ENCODE measurements at regions not wholly inside any gene's neighbourhood (a gene's known extent, or its start where the extent isn't known, plus 50 kb on each side); places are given as distances from the start of the nearest gene placed in this dataset.

DNA sequence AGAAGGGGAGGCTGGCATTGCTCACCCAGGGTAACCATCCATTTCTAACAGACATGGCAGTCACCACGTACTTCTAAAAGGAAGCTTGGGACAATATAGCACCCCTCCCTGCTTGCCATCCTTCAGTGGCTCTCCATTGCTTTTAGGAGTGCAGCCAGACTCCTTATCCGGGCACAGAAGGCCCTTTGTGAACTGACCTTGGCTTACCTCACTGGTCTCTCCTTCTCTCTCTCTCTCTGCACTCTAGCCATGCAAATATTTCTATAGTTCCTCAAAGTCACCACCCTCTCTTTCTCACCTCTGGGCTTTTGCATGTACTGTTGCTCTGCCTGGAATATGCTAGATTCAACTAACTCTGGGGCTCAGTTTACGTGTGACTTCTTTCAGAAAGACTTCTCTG lies 301.1 kb downstream of the SHQ1 start:
- 95% methylated on average over 3 of the region's 3 CpGs; no CpG with 5 or more reads in 1 of the 2 experiments for WGBS, 2 experiments (ENCODE audit: extremely low coverage in 1 of 2, insufficient coverage in 1 of 2, insufficient read length in 1 of 2, insufficient replicate concordance in 2 of 2, low coverage in 1 of 2, low lambda C conversion rate in 2 of 2, missing lambda C conversion rate in 1 of 2)
- FAIRE-seq: no peak
- H4K91ac ChIP-seq (replicated peaks; ENCODE audit: insufficient read length, low read length): no peak overlapping the region
- H3K36me3 ChIP-seq (ENCODE audit: control insufficient read depth in 2 of 4, insufficient read depth in 4 of 4, low read length in 3 of 4): no peaks in the 10 kb centered on the region
- H2AK5ac ChIP-seq (ENCODE audit: low read depth, low read length): no peak overlapping the region
- no peaks in the 10 kb centered on the region for H3K9me3 ChIP-seq (ENCODE audit: insufficient read depth in 2 of 2, low read depth in 1 of 2, low read length in 1 of 2)
- no peak overlapping the region for H2BK5ac ChIP-seq (ENCODE audit: low read depth, low read length)
- H3K23me2 ChIP-seq (ENCODE audit: low read depth, low read length): no peaks in the 10 kb centered on the region; the same call in 1 of the 2 replicates
- no peak overlapping the region for H2BK120ac ChIP-seq (replicated peaks; ENCODE audit: low read depth, low read length)
- no peak overlapping the region for H3K56ac ChIP-seq (replicated peaks; ENCODE audit: insufficient read length, low read depth, low read length)
- H3K27me3 ChIP-seq (replicated peaks in 1 of 4; ENCODE audit: control insufficient read depth in 3 of 4, extremely low read depth in 1 of 4, insufficient read depth in 3 of 4, low read length in 3 of 4): no peaks in the 10 kb centered on the region
- H3K23ac ChIP-seq (ENCODE audit: insufficient read length): no peak overlapping the region
- H2BK20ac ChIP-seq (ENCODE audit: low read length): no peak overlapping the region
- no peaks in the 10 kb centered on the region for H4K20me1 ChIP-seq (replicated peaks in 1 of 2; ENCODE audit: control insufficient read depth in 1 of 2, insufficient read depth in 2 of 2, low read length in 2 of 2)
- no peak overlapping the region for H3K18ac ChIP-seq (ENCODE audit: extremely low read depth, low read length)
- H2BK12ac ChIP-seq (ENCODE audit: low read depth, low read length): no peak overlapping the region
- CTCF ChIA-PET (ENCODE audit: partially characterized antibody): interaction anchor here (1.9 kb wide), 1 partner anchor 119 kb away, joined by 6 read pairs; no protein-coding TSS in a partner anchor
- H3K4ac ChIP-seq (replicated peaks; ENCODE audit: insufficient read length, low read depth, low read length): no peak overlapping the region
- H3K4me2 ChIP-seq (ENCODE audit: insufficient read depth in 1 of 2, low read depth in 2 of 2, low read length in 2 of 2): no peak overlapping the region
- H3K9ac ChIP-seq (replicated peaks in 1 of 4; ENCODE audit: extremely low read depth in 1 of 4, low read depth in 3 of 4, low read length in 3 of 4): no peak overlapping the region
- H4K8ac ChIP-seq (ENCODE audit: extremely low read depth, insufficient read depth, low read length): no peak overlapping the region
- no peaks in the 10 kb centered on the region for H3K79me1 ChIP-seq (ENCODE audit: low read depth, low read length)
- H3K27ac ChIP-seq (ENCODE audit: low read depth, low read length): no peak overlapping the region
- H2AFZ ChIP-seq (ENCODE audit: low read length): no peak overlapping the region
- POLR2A ChIA-PET (ENCODE audit: partially characterized antibody): no interaction called here
- no peaks in the 10 kb centered on the region for H3K79me2 ChIP-seq (ENCODE audit: control insufficient read depth in 1 of 2, insufficient read depth in 2 of 2, low read length in 2 of 2)
- H3K14ac ChIP-seq (ENCODE audit: insufficient read length): no peak overlapping the region
- no peak overlapping the region for H2BK15ac ChIP-seq (ENCODE audit: low read length)
- no peak overlapping the region for H3K4me3 ChIP-seq (ENCODE audit: extremely low read depth in 1 of 4, insufficient read depth in 2 of 4, low read depth in 3 of 4, low read length in 4 of 4)
- DNase-seq (ENCODE audit: low read depth in 1 of 2, low spot score in 2 of 2): no peak
- H3K4me1 ChIP-seq (replicated peaks in 1 of 4; ENCODE audit: control insufficient read depth in 3 of 4, insufficient read depth in 4 of 4, low read length in 3 of 4): peaks cover 0 to 5% (median 0%) of the 10 kb centered on the region in 4 experiments; a peak in 1 of 7 replicates
- H4K5ac ChIP-seq (ENCODE audit: insufficient read length, low read depth, low read length): no peak overlapping the region
- TF ChIP-seq ZNF274 (IDR thresholded peaks at IDR 0.05; ENCODE audit: borderline replicate concordance, extremely low read depth, low read length) (no peak), SAP30 (IDR thresholded peaks at IDR 0.05; ENCODE audit: insufficient read depth, insufficient replicate concordance, low read length) (no peak), RFX5 (IDR thresholded peaks at IDR 0.05; ENCODE audit: borderline replicate concordance, low read depth, low read length) (no peak), KDM5A (IDR thresholded peaks at IDR 0.05; ENCODE audit: low read length) (no peak), HDAC2 (IDR thresholded peaks at IDR 0.05; ENCODE audit: borderline replicate concordance in 1 of 2, low read depth in 2 of 2, low read length in 2 of 2) (no peak), CREB1 (IDR thresholded peaks at IDR 0.05) (no peak), E2F6 (IDR thresholded peaks at IDR 0.05) (no peak), MAFK (IDR thresholded peaks at IDR 0.05; ENCODE audit: low read depth, low read length) (no peak), TAF7 (optimal IDR thresholded peaks at IDR 0.05; ENCODE audit: borderline replicate concordance, low read depth, low read length) (no peak), POLR2A (IDR thresholded peaks at IDR 0.05; ENCODE audit: control extremely low read depth in 1 of 2, low read depth in 2 of 2, low read length in 2 of 2) (no peak), NANOG (IDR thresholded peaks at IDR 0.05; ENCODE audit: insufficient read depth, low read depth, low read length, poor library complexity, severe bottlenecking) (no peak), KDM1A (IDR thresholded peaks at IDR 0.05; ENCODE audit: borderline replicate concordance, low read length) (no peak), JUN (IDR thresholded peaks at IDR 0.05; ENCODE audit: low read depth, low read length) (no peak)

Measured in H1 (cell line).